Activated T-helper 2 cell treated with anti-CD3 and anti-CD28 coated beads, Interferon-gamma antibody, Interleukin-2, Interleukin-4, amounts not matched to agents 10 μg/mL and 5 μg/mL and 100 μg/mL, durations not matched to agents 14 hours and 24 hours and 36 hours (primary cell): ENCODE measurements at regions not wholly inside any gene's neighbourhood (a gene's known extent, or its start where the extent isn't known, plus 50 kb on each side); places are given as distances from the start of the nearest gene placed in this dataset.
"Not testable (repeated sequence)": the region's sequence is repeated elsewhere in the genome, so short reads cannot be mapped to it uniquely, and the experiment has no call there.

ENCODE experiments used
- DNase-seq: peaks from one replicate; pipeline ENCODE4 v3.0.0; 2021; ENCODE audit warnings: low spot score
- H3K27ac Mint-ChIP-seq: one replicate; pipeline ENCODE4 v1.8.0; 2021; ENCODE audit warnings: mixed read lengths
- H3K27me3 Mint-ChIP-seq: one replicate; pipeline ENCODE4 v1.8.0; 2021; ENCODE audit warnings: low read depth, mixed read lengths
- H3K36me3 Mint-ChIP-seq: one replicate; pipeline ENCODE4 v1.8.0; 2021; ENCODE audit warnings: low read depth, mixed read lengths
- H3K4me1 Mint-ChIP-seq: one replicate; pipeline ENCODE4 v1.8.0; 2021; ENCODE audit warnings: low read depth, mixed read lengths
- H3K4me3 Mint-ChIP-seq: one replicate; pipeline ENCODE4 v1.8.0; 2021; ENCODE audit warnings: low read depth, mild to moderate bottlenecking, moderate library complexity, mixed read lengths
- H3K9me3 Mint-ChIP-seq: one replicate; pipeline ENCODE4 v1.8.0; 2021; ENCODE audit warnings: mixed read lengths
- intact Hi-C: fragments of 100-400 bp; cut with micrococcal nuclease; formaldehyde crosslinking; loops from one replicate; pipeline ENCODE4 v1.15.1; 2023

DNA sequence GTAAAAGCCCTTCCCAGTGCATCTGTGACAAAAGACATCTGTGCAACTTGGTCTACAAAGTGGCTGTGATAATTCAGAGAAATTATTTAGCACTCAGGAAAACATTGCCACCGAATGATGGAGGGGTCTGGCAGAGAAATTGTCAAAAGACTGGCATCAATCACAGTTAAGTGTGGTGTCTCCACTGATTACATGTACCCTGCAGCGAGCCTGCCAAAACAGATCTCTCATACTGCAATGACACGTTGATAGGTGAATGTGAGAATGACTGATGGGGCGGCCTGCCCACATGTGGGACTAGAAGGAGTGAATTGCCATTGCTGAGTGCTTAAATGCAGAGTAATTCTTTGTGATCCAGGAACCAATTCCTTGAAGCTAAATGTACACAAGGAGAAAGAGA lies 136.4 kb upstream of the PCSK5 start:
- no peaks in the 10 kb centered on the region for H3K36me3 Mint-ChIP-seq
- H3K4me3 Mint-ChIP-seq = no peak overlapping the region
- H3K27me3 Mint-ChIP-seq = no peaks in the 10 kb centered on the region
- no peak overlapping the region for H3K27ac Mint-ChIP-seq
- no peaks in the 10 kb centered on the region for H3K4me1 Mint-ChIP-seq
- DNase-seq = no peak
- intact Hi-C loops = no loop called here
- no peaks in the 10 kb centered on the region for H3K9me3 Mint-ChIP-seq

DNA sequence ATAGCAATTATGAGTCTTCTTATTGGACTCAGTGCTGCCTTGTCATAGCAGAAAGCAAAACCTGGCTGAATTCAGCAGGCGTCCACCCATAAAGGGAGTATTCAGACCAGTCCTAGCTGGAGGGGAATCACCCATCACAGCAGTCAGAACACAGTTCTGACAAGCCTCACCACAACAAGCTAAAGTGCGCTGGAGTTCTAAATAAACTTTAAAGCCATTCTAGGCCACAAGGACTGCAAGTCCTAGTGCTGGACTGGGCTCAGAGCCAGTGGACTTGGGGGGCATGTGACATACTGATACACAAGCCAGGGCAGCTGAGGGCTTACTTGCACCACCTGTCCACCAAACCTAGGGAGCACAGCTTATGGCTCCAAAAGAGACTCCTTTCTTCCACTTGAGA lies 115.3 kb upstream of the PCSK5 start:
- DNase-seq = no peak
- Mint-ChIP-seq H3K9me3 (no peaks in the 10 kb centered on the region), H3K36me3 (no peaks in the 10 kb centered on the region), H3K27ac (no peak overlapping the region), H3K4me3 (no peak overlapping the region), H3K4me1 (no peaks in the 10 kb centered on the region), H3K27me3 (no peaks in the 10 kb centered on the region)
- intact Hi-C loops = no loop called here

DNA sequence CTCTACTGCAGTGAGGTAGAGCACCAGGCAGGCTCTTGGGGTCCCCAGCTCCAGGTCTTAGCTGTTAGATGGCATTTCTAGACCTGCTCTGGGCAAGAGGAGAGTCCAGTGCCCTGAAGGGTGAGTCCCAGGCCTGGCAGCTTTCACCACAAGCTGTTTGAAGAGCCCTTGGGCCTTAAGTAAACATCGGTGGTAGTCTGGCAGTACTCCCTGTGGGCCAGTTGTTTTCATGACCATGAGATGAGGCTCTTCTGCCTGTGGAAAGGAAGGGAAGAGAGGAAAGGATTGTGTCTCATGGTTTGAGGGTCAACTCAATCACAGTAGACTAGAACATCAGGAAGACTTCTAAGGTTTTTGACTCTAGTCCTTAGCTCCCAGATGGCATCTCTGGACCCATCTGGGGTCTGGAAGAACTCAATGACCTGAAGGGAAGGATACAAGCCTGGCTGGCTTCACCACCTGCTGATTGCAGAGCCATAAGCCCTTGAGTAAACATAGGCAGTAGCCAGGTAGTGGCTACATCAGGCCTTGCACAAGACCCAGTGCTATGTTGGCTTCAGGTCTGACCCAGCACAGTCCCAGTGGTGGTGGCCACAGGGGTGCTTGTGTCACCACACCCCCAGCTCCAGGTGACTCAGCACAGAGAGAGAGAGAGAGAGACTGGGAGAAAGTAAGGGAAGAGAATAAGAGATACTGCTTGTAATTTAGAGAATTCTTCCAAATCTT lies 114.3 kb upstream of the PCSK5 start:
- Mint-ChIP-seq H3K4me1 (no peaks in the 10 kb centered on the region), H3K9me3 (no peaks in the 10 kb centered on the region), H3K36me3 (no peaks in the 10 kb centered on the region), H3K27ac (no peak overlapping the region), H3K4me3 (no peak overlapping the region), H3K27me3 (no peaks in the 10 kb centered on the region)
- intact Hi-C loops = no loop called here
- no peak for DNase-seq

DNA sequence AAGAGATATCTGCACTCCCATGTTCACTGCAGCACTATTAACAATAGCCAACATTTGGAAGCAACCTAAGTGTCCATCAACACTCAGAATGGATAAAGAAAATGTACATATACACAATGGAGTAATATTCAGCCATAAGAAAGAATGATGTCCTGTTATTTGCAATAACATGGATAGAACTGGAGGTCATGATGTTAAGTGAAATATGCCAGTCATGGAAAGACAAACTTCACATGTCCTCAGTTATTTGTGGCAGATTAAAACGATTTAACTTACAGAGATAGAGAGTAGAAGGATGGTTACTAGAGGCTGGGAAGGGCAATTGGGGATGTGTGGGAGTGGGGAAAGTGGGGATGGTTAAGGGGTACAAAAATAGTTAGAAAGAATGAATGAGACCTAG lies 110.3 kb upstream of the PCSK5 start:
- Mint-ChIP-seq H3K27me3 (no peaks in the 10 kb centered on the region), H3K4me1 (no peaks in the 10 kb centered on the region), H3K27ac (no peak overlapping the region), H3K9me3 (no peaks in the 10 kb centered on the region), H3K36me3 (no peaks in the 10 kb centered on the region), H3K4me3 (no peak overlapping the region)
- DNase-seq = no peak
- intact Hi-C loops = no loop called here

DNA sequence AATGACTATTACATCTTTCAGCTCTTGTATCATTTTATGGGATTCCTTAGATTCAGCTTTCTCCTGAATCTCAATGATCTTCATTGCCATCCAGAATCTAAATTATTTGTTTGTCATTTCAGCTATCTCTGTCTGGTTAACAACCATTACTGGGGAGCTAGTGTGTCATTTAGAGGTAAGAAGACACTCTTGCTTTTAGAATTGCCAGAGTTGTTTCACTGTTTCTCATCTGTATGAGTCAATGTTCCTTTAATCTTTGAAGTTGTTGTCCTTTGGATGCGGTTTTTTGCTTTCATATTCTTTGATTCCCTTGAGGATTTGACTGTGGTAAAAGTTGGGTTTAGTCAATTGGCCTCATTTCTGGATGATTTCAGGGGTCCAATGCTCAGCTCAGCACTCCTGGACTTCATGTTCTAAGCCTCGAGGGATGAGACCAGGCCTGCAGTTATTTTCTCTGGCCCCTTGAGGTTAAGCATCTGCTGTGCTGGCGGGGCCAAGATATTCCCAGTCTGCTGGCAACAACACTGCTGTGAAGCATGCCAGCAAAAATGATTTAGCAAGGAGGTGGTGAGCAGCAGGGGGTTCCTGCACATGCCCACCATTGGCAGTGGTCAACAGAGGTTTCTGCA lies 102.4 kb upstream of the PCSK5 start:
- intact Hi-C loops = no loop called here
- Mint-ChIP-seq H3K4me1 (peaks cover 4% of the 10 kb centered on the region), H3K4me3 (no peak overlapping the region), H3K27ac (no peak overlapping the region), H3K36me3 (no peaks in the 10 kb centered on the region), H3K27me3 (no peaks in the 10 kb centered on the region), H3K9me3 (no peaks in the 10 kb centered on the region)
- DNase-seq = no peak

DNA sequence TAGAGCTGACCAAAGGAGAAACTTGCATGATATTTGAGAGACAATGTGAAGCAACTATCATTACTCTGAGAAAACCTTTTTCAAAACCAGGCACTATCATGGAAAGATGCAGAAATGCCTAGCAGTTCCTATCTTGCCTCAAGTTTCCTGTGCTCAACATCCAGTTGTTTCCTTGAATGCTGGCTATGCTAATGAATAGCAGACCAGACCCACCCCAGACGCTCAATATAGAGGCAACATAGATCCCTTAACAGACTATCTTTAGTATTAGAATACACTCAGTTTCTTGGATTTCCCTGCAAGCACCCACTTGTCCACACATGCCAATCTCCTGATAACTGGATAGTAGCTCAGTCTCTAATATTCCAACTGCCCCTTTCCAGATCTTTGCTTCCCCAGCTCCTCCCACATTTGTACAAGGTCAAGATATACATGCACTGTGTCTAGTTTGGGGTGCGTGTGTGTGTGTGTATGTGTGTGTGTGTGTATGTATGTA lies 93.3 kb upstream of the PCSK5 start:
- no peak overlapping the region for H3K4me3 Mint-ChIP-seq
- no peak for DNase-seq
- H3K4me1 Mint-ChIP-seq = no peaks in the 10 kb centered on the region
- no peak overlapping the region for H3K27ac Mint-ChIP-seq
- no peaks in the 10 kb centered on the region for H3K36me3 Mint-ChIP-seq
- intact Hi-C loops = no loop called here
- no peaks in the 10 kb centered on the region for H3K9me3 Mint-ChIP-seq
- H3K27me3 Mint-ChIP-seq = no peaks in the 10 kb centered on the region

DNA sequence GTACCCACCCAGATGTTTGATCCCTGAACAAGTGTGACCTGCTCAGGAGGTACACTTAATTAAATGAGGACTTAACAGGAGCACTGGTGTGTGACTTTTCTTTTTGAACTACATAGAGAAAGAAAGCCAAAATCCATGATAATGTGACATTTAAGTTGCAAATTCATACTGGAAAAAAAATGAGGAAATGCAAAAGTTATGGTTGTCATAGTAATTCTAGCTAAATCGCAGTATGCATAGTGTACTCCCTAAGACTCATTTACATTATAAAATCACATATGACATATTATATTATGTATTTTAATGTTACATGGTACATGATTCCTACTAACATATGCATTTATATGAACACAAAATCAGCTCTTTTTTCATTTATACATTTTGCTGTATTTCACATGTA lies 92.0 kb upstream of the PCSK5 start:
- intact Hi-C loops = no loop called here
- H3K27ac Mint-ChIP-seq = no peak overlapping the region
- H3K27me3 Mint-ChIP-seq = no peaks in the 10 kb centered on the region
- no peak overlapping the region for H3K4me3 Mint-ChIP-seq
- DNase-seq = no peak
- H3K9me3 Mint-ChIP-seq = no peaks in the 10 kb centered on the region
- H3K4me1 Mint-ChIP-seq = no peaks in the 10 kb centered on the region
- H3K36me3 Mint-ChIP-seq = no peaks in the 10 kb centered on the region

DNA sequence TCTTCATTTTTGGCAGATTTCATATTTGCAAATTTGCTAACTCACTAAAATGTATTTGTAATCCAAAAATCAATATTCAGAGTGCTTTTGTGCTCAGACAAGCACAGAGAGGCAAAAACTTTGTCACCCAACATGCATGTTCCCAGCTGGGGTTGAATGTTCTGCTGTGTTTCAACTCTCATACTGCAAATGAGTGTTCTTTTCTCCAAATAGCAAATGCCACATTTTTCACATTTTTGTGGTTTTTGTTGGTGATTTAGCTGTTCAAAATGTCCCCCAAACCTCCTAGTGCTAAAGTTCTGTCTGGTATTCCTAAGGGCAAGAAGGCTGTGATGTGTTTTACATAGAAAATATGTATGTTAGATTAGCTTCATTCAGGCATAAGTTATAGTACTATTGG lies 87.3 kb upstream of the PCSK5 start:
- Mint-ChIP-seq H3K4me3 (no peak overlapping the region), H3K27ac (no peak overlapping the region), H3K27me3 (no peaks in the 10 kb centered on the region), H3K4me1 (no peaks in the 10 kb centered on the region), H3K36me3 (no peaks in the 10 kb centered on the region), H3K9me3 (no peaks in the 10 kb centered on the region)
- intact Hi-C loops = no loop called here
- DNase-seq = no peak

DNA sequence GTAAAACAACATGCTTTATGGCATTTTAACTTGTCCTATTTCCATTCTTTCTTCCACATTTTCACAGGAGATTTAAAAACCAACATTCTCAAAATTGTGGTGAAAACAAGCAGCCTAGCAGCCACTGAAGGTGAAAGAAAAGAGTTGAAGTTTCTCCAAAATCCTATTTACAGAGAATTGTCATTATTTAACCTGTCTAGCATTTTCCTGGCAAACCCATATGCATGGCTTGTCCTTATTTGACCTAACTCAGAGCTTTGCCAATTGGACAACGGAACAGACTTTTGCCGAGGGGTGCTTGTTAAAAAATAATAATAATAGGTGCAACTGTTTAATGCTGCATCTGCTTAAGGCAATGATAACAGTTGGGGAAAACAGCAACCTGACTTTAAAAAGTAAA lies 80.4 kb upstream of the PCSK5 start:
- no peak for DNase-seq
- H3K27me3 Mint-ChIP-seq = no peaks in the 10 kb centered on the region
- H3K36me3 Mint-ChIP-seq = no peaks in the 10 kb centered on the region
- no peak overlapping the region for H3K27ac Mint-ChIP-seq
- no peaks in the 10 kb centered on the region for H3K4me1 Mint-ChIP-seq
- no peaks in the 10 kb centered on the region for H3K9me3 Mint-ChIP-seq
- H3K4me3 Mint-ChIP-seq = no peak overlapping the region
- intact Hi-C loops = no loop called here

DNA sequence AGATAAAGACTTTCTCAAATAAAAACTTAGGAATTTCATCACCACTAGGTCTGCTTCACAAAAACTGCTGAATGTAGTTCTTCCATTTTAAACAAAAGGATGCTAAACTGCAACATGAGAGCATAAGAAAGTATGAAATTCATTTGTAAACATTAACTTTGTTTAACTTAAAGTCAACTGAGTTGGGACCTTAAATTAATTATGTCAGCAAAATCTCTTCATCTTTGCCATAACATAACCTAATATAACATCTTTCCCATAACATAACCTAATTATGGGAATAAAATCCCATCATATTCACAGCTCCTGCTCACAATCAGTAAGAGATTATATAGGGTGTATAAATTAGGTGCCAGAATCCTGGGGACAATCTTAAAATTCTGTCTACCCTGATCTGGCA lies 78.8 kb upstream of the PCSK5 start:
- no peaks in the 10 kb centered on the region for H3K9me3 Mint-ChIP-seq
- no peaks in the 10 kb centered on the region for H3K27me3 Mint-ChIP-seq
- intact Hi-C loops = no loop called here
- no peak for DNase-seq
- no peaks in the 10 kb centered on the region for H3K4me1 Mint-ChIP-seq
- no peaks in the 10 kb centered on the region for H3K36me3 Mint-ChIP-seq
- no peak overlapping the region for H3K27ac Mint-ChIP-seq
- H3K4me3 Mint-ChIP-seq = no peak overlapping the region

DNA sequence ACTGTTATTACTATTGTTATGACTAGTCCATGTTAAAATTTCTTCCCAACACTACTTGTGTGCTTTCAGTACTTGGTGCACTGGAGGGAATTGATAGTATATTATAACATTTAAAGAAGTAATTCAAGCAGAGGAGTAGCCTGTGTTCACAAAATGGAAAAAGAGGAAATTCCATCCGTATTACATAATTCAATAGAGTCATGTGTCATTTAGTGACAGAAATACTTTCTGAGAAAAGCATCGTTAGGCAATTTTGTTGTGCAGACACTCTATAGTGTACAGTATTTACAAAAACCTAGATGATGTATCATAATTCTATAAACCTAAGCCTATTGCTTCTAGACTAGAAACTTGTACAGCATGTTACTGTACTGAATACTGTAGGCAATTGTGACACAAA lies 78.3 kb upstream of the PCSK5 start:
- Mint-ChIP-seq H3K9me3 (no peaks in the 10 kb centered on the region), H3K4me3 (no peak overlapping the region), H3K27me3 (no peaks in the 10 kb centered on the region), H3K4me1 (no peaks in the 10 kb centered on the region), H3K36me3 (no peaks in the 10 kb centered on the region), H3K27ac (no peak overlapping the region)
- DNase-seq = no peak
- intact Hi-C loops = no loop called here

DNA sequence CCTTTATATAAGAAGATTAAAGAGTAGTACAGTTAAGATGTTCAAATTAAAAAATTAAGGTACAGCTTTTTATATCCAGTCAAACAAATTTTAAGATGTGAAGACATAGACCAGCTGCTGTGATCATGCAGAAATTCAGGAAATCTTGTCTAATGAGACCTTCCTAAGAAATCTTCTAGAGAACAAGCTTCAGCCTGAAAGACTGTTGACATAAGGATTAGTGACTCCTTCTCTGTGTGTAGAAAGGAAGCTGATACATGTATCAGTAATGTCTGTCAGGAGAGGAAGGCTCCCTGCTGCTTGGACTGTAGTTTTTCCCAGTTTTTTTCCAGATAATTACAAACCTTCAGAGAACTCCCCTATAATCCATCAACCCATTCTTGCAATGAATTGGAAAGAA lies 75.8 kb upstream of the PCSK5 start:
- no peak overlapping the region for H3K27ac Mint-ChIP-seq
- intact Hi-C loops = no loop called here

DNA sequence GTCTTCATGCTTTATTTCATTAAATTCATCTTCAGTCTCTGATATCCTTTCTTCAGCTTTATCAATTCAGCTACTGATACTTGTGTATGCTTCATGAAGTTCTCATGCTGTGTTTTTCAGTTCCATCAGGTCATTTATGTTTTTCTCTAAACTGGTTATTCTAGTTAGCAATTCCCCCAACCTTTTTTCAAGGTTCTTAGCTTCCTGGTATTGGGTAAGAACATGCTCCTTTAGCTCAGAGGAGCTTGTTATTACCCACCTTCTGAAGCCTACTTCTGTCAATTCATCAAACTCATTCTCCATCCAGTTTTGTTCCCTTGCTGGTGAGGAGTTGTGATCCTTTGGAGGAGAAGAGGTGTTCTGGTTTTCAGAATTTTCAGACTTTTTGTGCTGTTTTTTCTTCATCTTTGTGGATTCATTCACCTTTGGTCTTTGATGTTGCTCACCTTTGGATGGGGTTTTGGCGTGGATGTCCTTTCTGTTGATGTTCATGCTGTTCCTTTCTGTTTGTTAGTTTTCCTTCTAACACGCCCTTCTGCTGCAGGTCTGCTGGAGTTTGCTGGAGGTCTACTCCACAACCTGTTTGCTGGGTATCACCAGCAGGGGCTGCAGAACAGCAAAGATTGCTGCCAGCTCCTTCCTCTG lies 69.9 kb upstream of the PCSK5 start:
- H3K27me3 Mint-ChIP-seq, intact Hi-C loops, H3K4me1 Mint-ChIP-seq, H3K4me3 Mint-ChIP-seq, DNase-seq, H3K27ac Mint-ChIP-seq, H3K36me3 Mint-ChIP-seq, H3K9me3 Mint-ChIP-seq: not testable (repeated sequence)

More for the DNA sequence above, 75.8 kb upstream of the PCSK5 start:
- no peaks in the 10 kb centered on the region for H3K36me3 Mint-ChIP-seq
- no peak overlapping the region for H3K4me3 Mint-ChIP-seq
- no peaks in the 10 kb centered on the region for H3K4me1 Mint-ChIP-seq
- no peaks in the 10 kb centered on the region for H3K27me3 Mint-ChIP-seq
- H3K9me3 Mint-ChIP-seq = no peaks in the 10 kb centered on the region
- DNase-seq = no peak
